ENCODE measurements at regions not wholly inside any gene's neighbourhood (a gene's known extent, or its start where the extent isn't known, plus 50 kb on each side); places are given as distances from the start of the nearest gene placed in this dataset.

DNA sequence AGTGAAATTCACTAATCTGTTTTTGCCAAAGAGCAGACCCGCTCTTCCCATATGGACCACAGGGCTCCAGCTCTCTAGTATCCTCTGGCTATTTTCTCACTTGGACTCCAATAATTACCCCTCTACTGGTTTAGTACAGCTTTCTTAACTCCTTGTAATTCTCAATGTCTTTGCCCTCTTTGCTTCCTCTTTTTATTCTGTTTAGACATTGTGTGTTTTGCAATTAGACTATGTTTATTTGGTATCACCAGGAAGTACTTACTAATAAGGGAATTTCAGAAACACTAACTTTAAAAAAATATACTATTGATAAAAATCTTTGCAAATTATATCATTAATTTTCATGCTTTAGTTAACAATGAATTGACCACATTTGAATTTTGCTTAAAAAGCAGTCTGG lies 111.6 kb upstream of the OBI1 start:
- TF ChIP-seq, protein P1, sequence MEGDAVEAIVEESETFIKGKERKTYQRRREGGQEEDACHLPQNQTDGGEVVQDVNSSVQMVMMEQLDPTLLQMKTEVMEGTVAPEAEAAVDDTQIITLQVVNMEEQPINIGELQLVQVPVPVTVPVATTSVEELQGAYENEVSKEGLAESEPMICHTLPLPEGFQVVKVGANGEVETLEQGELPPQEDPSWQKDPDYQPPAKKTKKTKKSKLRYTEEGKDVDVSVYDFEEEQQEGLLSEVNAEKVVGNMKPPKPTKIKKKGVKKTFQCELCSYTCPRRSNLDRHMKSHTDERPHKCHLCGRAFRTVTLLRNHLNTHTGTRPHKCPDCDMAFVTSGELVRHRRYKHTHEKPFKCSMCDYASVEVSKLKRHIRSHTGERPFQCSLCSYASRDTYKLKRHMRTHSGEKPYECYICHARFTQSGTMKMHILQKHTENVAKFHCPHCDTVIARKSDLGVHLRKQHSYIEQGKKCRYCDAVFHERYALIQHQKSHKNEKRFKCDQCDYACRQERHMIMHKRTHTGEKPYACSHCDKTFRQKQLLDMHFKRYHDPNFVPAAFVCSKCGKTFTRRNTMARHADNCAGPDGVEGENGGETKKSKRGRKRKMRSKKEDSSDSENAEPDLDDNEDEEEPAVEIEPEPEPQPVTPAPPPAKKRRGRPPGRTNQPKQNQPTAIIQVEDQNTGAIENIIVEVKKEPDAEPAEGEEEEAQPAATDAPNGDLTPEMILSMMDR (IDR thresholded peaks at IDR 0.05): no peak
- TF ChIP-seq EZH2 (IDR thresholded peaks at IDR 0.05; ENCODE audit: borderline replicate concordance, insufficient read depth, low read depth, low read length, poor library complexity, severe bottlenecking): no peak
